GM19240 (cell line): ENCODE measurements at regions not wholly inside any gene's neighbourhood (a gene's known extent, or its start where the extent isn't known, plus 50 kb on each side); places are given as distances from the start of the nearest gene placed in this dataset.
"Not testable (repeated sequence)": the region's sequence is repeated elsewhere in the genome, so short reads cannot be mapped to it uniquely, and the experiment has no call there.

Experiments
- DNase-seq: peaks from one replicate; pipeline ENCODE4 v3.0.0; 2011; ENCODE audit warnings: low spot score; ENCODE audit not compliant: insufficient read length

GRCh38 chr11:69948256-69949141, 129.3 kb upstream of the FGF3 start:
- DNase-seq, result no peak

- no peak for DNase-seq
Observed at GRCh38 chr11:69949327-69949726, 128.8 kb upstream of the ANO1 start.

GRCh38 chr11:69950120-69950519, 128.0 kb upstream of the ANO1 start:
- DNase-seq, result no peak

- DNase-seq, result no peak
Observed at GRCh38 chr11:69950621-69951020, 127.5 kb upstream of the ANO1 start.

GRCh38 chr11:69951821-69952220, 126.3 kb upstream of the ANO1 start:
- DNase-seq, result no peak

GRCh38 chr11:69952229-69952975, 125.7 kb upstream of the ANO1 start:
- DNase-seq, result not testable (repeated sequence)

GRCh38 chr11:69953356-69953755, 124.8 kb upstream of the ANO1 start:
- no peak for DNase-seq

- no peak for DNase-seq
Observed at GRCh38 chr11:69954756-69955155, 123.4 kb upstream of the ANO1 start.

- no peak for DNase-seq
Observed at GRCh38 chr11:69956669-69957190, 121.4 kb upstream of the ANO1 start.

- DNase-seq, result no peak
Observed at GRCh38 chr11:69957849-69958248, 120.3 kb upstream of the ANO1 start.

- DNase-seq, result no peak
Observed at GRCh38 chr11:69958308-69958707, 119.8 kb upstream of the ANO1 start.

GRCh38 chr11:69959461-69959860, 118.7 kb upstream of the ANO1 start:
- DNase-seq, result no peak

- no peak for DNase-seq
Observed at GRCh38 chr11:69961738-69962137, 116.4 kb upstream of the ANO1 start.

- no peak for DNase-seq
Observed at GRCh38 chr11:69962152-69962551, 116.0 kb upstream of the ANO1 start.

GRCh38 chr11:69963533-69964246, 114.4 kb upstream of the ANO1 start:
- no peak for DNase-seq

GRCh38 chr11:69964247-69964643, 113.9 kb upstream of the ANO1 start:
- DNase-seq, result no peak

GRCh38 chr11:69965821-69966582, 112.1 kb upstream of the ANO1 start:
- no peak for DNase-seq

GRCh38 chr11:69966583-69966835, 111.6 kb upstream of the ANO1 start:
- no peak for DNase-seq

- DNase-seq, result no peak
Observed at GRCh38 chr11:69966910-69967483, 111.1 kb upstream of the ANO1 start.

- DNase-seq, result no peak
Observed at GRCh38 chr11:69967484-69967883, 110.6 kb upstream of the ANO1 start.
